Ishikawa (cell line): ENCODE measurements at regions not wholly inside any gene's neighbourhood (a gene's known extent, or its start where the extent isn't known, plus 50 kb on each side); places are given as distances from the start of the nearest gene placed in this dataset.

Experiments used
- CEBPB ChIP-seq: IDR thresholded peaks from 2 replicates; pipeline ENCODE4 v1.6.1; 2012
- CREB1 ChIP-seq: IDR thresholded peaks from 2 replicates; pipeline ENCODE4 v1.6.1; 2012; ENCODE audit warnings: low read depth
- EGR1 ChIP-seq: IDR thresholded peaks from 2 replicates; pipeline ENCODE4 v1.6.1; 2012
- EP300 ChIP-seq: IDR thresholded peaks from 2 replicates; pipeline ENCODE4 v1.6.1; 2012; ENCODE audit warnings: borderline replicate concordance
- FOXM1 ChIP-seq: IDR thresholded peaks from 2 replicates; pipeline ENCODE4 v1.6.1; 2012; ENCODE audit warnings: low read depth, borderline replicate concordance
- NFIC ChIP-seq: IDR thresholded peaks from 2 replicates; pipeline ENCODE4 v1.6.1; 2012
- RAD21 ChIP-seq: IDR thresholded peaks from 2 replicates; pipeline ENCODE4 v1.6.1; 2012; ENCODE audit warnings: low read depth
- TAF1 ChIP-seq: IDR thresholded peaks from 2 replicates; pipeline ENCODE4 v1.6.1; 2012; ENCODE audit warnings: low read depth, mild to moderate bottlenecking
- TCF12 ChIP-seq: IDR thresholded peaks from 2 replicates; pipeline ENCODE4 v1.6.1; 2012; ENCODE audit warnings: low read depth
- TEAD4 ChIP-seq: IDR thresholded peaks from 2 replicates; pipeline ENCODE4 v1.6.1; 2012
- YY1 ChIP-seq: IDR thresholded peaks from 2 replicates; pipeline ENCODE4 v1.6.1; 2012; ENCODE audit warnings: low read depth
- ZBTB7A ChIP-seq: IDR thresholded peaks from 2 replicates; pipeline ENCODE4 v1.6.1; 2012; ENCODE audit warnings: low read depth
- TF ChIP-seq, protein P1 (sequence below): IDR thresholded peaks from 2 replicates; pipeline ENCODE4 v1.6.1; 2012
- TF ChIP-seq, protein P2 (sequence below): IDR thresholded peaks from 2 replicates; pipeline ENCODE4 v1.6.1; 2012; ENCODE audit warnings: low read depth, mild to moderate bottlenecking
- TF ChIP-seq, protein P3 (sequence below): IDR thresholded peaks from 2 replicates; pipeline ENCODE4 v1.6.1; 2012

DNA sequence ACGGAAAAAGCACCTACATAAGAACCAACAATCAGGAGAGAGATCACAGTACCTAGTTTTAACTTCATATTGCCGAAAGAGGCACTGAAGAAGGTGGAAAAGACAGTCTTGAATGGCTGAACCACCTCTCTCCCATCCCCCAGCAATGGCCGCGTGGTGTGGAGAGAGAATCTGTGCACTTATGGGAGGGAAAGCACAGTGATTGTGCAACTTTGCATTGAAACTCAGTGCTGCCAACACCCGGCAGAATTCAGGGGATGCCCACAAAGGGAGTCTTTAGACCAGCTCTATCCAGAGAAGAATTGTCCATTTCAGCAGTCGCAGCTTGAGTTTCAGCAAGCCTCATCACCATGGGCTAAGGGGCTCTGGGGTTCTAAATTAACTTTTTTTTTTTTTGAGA, 186.3 kb upstream of the USP25 start:
- TF ChIP-seq, protein P1, sequence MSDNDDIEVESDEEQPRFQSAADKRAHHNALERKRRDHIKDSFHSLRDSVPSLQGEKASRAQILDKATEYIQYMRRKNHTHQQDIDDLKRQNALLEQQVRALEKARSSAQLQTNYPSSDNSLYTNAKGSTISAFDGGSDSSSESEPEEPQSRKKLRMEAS, result no peak
- TF ChIP-seq TEAD4 (no peak), CREB1 (no peak), TAF1 (no peak), NFIC (no peak), FOXM1 (no peak), EGR1 (no peak), RAD21 (no peak), CEBPB (no peak), YY1 (no peak), TCF12 (no peak), EP300 (no peak), ZBTB7A (no peak)
- TF ChIP-seq, protein P2, sequence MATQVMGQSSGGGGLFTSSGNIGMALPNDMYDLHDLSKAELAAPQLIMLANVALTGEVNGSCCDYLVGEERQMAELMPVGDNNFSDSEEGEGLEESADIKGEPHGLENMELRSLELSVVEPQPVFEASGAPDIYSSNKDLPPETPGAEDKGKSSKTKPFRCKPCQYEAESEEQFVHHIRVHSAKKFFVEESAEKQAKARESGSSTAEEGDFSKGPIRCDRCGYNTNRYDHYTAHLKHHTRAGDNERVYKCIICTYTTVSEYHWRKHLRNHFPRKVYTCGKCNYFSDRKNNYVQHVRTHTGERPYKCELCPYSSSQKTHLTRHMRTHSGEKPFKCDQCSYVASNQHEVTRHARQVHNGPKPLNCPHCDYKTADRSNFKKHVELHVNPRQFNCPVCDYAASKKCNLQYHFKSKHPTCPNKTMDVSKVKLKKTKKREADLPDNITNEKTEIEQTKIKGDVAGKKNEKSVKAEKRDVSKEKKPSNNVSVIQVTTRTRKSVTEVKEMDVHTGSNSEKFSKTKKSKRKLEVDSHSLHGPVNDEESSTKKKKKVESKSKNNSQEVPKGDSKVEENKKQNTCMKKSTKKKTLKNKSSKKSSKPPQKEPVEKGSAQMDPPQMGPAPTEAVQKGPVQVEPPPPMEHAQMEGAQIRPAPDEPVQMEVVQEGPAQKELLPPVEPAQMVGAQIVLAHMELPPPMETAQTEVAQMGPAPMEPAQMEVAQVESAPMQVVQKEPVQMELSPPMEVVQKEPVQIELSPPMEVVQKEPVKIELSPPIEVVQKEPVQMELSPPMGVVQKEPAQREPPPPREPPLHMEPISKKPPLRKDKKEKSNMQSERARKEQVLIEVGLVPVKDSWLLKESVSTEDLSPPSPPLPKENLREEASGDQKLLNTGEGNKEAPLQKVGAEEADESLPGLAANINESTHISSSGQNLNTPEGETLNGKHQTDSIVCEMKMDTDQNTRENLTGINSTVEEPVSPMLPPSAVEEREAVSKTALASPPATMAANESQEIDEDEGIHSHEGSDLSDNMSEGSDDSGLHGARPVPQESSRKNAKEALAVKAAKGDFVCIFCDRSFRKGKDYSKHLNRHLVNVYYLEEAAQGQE, result no peak
- TF ChIP-seq, protein P3, sequence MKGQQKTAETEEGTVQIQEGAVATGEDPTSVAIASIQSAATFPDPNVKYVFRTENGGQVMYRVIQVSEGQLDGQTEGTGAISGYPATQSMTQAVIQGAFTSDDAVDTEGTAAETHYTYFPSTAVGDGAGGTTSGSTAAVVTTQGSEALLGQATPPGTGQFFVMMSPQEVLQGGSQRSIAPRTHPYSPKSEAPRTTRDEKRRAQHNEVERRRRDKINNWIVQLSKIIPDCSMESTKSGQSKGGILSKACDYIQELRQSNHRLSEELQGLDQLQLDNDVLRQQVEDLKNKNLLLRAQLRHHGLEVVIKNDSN, result no peak

DNA sequence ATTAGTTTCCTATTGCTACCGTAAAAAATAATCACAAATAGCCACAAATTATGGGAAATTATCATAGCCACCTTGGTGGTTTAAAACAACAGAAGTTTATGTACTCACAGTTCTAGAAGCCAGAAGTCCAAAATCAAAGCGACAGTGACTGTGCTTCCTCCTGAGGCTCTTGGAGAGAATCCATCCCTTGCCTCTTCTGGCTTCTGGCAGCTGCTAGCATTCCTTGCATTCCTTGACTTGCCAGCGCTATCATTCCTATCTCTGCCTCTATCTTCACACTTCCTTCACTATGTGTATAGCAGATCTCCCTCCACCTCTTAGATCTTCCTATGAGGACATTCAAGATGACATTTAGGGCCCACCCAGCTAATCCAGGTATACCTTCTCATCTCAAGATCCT, 180.1 kb upstream of the USP25 start:
- TF ChIP-seq TCF12 (no peak), EP300 (no peak), RAD21 (no peak), ZBTB7A (no peak), YY1 (no peak), CREB1 (no peak), FOXM1 (no peak), TEAD4 (no peak), TAF1 (no peak), NFIC (no peak), CEBPB (no peak), EGR1 (no peak)
- TF ChIP-seq, protein P2, result no peak
- TF ChIP-seq, protein P1, result no peak
- TF ChIP-seq, protein P3, result no peak

DNA sequence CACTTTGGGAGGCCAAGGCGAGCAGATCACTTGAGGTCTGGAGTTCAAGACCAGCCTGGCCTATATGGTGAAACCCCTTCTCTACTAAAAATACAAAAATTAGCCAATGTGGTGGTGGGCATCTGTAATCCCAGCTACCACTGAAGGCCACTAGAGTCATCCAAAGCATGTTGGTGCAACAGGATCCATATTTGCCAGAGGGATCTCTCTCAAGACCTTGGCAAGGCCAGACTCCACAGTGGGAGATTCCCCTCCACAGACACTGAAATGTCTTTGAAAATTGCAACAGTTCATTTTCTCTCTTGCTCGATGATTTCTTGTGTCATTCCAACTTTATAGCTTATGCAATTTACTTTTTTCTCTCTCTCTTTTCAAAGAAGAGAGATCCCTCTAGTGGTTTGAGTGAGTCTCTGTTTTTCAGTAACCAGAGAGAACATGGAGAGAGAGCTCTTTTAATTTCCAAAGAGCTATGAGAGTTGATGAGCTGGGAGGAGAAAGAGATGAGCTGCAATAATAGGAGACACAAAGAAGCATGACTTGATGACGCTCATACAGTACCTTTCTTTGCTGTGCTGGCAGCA, 176.8 kb upstream of the USP25 start:
- no peak for TF ChIP-seq EP300
- peak; percentile 54 for TF ChIP-seq RAD21

DNA sequence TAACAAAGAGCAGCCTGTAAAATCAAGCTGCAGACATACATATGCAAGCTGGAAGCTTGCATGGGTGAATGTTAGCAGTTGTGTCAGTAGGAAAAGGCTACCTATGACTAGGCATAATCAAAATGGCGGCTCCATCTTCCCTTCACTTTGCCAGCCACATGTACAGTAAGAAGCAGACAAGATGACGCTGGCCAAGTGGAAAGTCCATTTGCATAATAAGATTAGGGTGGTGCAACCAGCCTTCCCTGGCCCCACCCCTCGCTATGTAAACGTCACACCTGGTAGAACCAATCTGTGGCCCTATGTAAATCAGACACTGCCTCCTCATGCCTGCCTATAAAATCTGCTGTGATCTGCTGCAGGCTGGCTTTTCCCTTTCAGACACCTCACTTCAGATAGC, 171.9 kb upstream of the USP25 start:
- TF ChIP-seq YY1 (peak; percentile 73), CREB1 (no peak)

DNA sequence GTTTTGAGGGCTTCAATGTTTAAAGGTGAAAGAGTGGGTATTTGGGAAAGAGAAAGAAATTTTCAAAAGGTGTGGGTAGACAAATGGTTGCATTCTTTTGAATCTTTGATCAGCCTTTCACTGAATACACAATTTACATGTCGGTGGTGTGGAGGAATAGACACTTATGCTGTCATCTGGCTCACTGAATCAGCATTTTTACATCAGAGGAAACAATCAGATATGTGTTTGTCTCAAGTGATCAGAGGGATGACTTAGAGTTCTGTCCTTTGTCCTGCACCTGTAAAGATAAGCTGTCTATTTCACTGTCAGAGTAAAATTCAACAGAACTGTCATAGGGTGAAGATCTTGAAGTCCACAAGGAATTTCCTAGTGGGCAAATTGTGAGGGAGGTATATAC, 170.9 kb upstream of the USP25 start:
- TF ChIP-seq, protein P1, result no peak
- no peak for TF ChIP-seq CEBPB
- TF ChIP-seq, protein P2, result no peak
- TF ChIP-seq EP300, result no peak
- TF ChIP-seq, protein P3, result no peak
- no peak for TF ChIP-seq TAF1
- TF ChIP-seq TCF12, result no peak
- no peak for TF ChIP-seq CREB1
- TF ChIP-seq TEAD4, result no peak
- no peak for TF ChIP-seq RAD21
- no peak for TF ChIP-seq ZBTB7A
- TF ChIP-seq NFIC, result no peak
- no peak for TF ChIP-seq YY1
- no peak for TF ChIP-seq FOXM1
- TF ChIP-seq EGR1, result no peak
